ENCODE measurements at regions not wholly inside any gene's neighbourhood (a gene's known extent, or its start where the extent isn't known, plus 50 kb on each side); places are given as distances from the start of the nearest gene placed in this dataset.
"Not testable (repeated sequence)": the region's sequence is repeated elsewhere in the genome, so short reads cannot be mapped to it uniquely, and the experiment has no call there.

DNA sequence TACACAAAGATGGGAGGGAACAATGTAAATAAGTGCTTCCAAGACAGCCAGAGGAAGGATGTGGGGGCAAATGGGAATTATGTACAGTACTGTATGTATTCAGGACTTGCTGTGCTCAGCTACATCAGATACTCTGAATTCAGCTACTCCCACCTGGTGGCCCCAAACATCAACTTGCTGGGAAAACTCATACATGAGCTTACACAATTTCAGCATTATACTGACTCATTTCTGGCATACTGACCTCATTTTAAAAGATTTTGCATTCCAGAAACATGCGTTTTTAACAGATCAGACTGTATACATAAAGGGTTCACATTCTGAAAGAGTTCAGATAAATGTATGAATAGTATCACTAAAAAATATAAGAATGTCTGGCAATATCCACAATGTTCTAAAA lies 59.7 kb downstream of the GPX5 start:
- DNase-seq (ENCODE audit: low spot score): no peak

DNA sequence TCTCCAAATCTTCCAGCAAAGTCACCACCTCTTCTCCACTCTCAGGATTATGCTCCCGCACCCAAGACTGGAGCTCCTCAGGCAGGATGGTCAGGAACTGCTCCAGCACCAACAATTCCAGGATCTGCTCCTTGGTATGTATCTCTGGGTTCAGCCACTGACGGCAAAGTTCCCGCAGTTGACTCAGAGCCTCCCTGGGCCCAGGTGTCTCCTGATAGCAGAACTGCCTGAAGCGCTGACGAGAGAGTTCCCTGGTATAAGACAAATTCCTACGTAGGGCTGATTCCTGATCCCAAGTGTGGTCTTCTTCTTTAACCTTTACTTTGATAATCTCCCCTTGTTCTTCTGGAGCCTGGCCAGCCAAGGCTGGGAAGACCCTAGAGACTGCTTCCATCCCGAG lies 60.6 kb downstream of the GPX5 start:
- DNase-seq (ENCODE audit: low spot score): no peak

DNA sequence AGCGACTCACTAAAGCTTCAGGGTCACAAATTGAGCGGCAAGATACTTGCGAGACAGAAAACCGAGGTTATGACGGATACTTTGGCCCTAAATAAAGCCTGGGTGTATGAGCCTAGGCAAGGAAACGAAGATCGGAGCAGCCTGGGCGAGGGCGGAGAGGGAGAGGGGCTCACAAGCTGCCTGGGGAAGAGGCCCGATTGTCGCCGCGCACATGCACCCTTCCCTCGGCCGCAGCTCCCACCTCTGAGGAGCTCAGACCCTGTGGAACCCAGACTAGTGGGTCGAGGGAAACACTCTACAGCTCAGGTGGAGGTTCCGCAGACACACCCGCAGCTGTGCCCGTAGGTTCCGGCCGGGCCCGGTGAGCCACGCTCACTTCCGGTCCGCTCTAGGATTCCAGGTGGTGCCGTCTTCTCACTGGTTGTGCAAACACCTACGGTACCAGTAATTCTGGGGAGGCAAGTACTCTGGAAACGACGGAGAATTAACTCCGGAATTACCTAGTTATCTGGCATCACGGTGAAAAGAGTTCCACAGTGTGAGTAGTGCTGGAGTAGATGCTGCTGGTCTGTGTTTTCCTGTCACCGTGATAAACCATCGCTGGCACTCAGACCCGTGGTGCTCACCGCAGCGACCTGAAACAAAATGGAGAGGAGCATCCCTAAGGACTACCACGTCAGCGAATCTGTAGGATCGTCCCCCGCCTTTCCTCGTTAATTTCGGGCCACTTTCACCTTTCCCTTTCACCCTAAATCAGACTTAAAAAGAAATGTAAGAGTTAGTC lies 61.5 kb downstream of the GPX5 start:
- no peak for DNase-seq (ENCODE audit: low spot score)

DNA sequence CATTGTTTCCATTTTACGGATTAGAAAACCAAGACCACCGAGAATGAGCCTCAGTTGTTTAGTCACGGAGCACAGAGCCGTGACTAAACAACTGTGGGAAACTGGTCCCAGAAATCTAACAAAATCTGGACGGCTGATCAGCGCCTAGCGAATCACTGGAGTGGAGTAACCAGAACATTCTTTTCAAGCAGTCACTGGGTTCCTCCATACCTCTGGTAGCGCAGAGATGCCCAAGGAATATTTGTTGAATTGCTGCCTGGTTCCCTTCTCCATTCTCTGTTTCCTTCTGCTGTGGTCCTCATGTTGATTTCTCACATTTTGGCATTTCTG lies 62.0 kb downstream of the GPX5 start:
- DNase-seq (ENCODE audit: low spot score): no peak

DNA sequence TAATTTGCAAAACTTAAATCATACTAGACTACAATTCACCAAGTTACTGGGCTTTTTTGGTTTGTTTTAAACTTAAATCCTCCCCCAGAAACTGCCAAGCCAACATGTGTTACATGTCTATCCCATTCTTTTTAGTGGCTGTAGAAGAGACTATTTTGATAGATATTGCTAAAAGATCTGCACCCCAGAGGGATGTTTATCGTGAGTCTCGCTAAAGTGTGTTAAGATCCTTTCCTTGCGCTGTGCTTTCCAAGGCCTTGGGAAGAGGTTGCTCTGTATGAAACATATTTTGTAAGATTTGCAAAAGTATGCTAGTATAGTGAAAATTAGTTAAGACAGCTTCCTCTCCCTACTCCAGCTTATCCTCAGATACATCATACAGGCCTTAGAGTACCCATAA lies 63.0 kb downstream of the GPX5 start:
- DNase-seq (ENCODE audit: low spot score): no peak

DNA sequence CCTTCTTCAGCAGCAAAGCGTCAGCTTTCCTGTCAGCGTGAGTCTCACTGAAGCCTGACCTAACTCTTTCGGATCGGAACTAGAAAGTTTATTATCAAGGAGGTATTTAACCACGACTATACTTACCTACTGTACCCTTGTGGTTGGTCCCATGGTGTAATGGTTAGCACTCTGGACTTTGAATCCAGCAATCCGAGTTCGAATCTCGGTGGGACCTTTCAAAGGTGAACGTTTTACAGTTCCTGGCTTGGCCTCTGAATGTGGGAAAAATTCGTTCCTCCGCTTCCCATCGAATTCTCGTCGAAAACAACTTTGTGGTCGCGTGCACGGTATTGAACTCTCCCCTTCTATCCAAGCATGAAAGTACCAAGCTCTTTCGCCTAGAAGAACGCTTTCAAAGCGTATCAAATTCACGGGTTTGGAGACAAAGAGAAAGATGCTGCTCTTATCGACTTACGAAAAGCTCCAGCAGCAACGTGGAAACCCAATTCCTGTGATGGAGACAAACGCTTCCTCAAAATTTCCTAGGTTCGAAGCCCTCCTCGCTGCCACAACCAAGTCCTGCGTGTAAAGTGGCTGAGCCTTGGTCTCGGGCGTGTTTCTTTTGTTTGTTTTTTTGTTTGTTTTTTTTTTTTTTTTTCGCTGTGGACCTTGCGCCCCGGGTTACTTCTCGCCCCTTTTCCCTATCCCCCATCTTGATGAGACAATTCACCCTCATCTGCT lies 63.7 kb downstream of the GPX5 start:
- DNase-seq (ENCODE audit: low spot score): peak; percentile 71

DNA sequence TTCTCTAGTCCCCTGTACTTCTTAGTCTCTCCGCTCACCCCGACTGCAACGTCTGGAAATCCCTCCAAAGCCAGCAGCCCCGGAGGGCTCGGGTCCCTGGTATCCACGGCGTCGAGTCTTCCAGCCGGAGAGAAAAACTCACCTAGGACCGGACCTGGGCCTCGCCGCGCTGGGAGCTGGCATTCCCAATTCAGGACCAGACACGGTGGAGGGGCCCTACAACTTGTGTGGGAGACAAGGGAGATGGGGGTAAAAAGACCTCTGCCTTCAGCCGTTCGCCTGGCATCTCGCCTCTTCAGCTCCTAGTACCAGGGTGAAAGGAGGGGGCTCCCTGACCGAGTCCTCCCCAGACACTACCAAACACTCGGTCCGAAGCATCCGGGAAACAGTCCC lies 64.3 kb downstream of the GPX5 start:
- DNase-seq (ENCODE audit: low spot score): no peak

DNA sequence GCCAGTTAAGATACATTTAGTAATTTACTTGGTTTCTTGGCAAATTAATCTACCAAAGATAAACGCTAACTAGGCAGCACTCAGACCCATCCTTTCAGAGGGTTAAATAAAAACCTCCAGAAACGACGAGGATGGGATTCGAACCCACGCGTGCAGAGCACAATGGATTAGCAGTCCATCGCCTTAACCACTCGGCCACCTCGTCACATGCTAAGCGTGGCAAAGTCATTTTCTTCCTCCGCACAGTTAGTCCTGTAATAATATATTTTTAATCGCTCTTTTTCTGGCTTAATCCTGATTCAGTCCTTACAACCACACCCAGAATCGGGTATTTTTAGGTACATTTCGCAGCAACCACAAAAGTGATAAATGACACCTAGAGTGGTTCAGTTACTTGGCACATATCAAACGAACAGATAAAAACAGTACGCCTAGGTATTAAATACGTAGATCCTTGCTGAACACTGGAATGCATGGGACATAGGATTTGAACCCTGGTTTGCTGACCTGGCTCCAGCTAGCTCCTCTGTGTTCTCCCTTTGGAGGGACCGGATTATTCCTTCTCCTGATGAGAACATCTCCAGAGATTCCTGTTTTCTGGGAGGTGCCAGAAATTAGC lies 71.6 kb downstream of the GPX5 start:
- no peak for DNase-seq (ENCODE audit: low spot score)

DNA sequence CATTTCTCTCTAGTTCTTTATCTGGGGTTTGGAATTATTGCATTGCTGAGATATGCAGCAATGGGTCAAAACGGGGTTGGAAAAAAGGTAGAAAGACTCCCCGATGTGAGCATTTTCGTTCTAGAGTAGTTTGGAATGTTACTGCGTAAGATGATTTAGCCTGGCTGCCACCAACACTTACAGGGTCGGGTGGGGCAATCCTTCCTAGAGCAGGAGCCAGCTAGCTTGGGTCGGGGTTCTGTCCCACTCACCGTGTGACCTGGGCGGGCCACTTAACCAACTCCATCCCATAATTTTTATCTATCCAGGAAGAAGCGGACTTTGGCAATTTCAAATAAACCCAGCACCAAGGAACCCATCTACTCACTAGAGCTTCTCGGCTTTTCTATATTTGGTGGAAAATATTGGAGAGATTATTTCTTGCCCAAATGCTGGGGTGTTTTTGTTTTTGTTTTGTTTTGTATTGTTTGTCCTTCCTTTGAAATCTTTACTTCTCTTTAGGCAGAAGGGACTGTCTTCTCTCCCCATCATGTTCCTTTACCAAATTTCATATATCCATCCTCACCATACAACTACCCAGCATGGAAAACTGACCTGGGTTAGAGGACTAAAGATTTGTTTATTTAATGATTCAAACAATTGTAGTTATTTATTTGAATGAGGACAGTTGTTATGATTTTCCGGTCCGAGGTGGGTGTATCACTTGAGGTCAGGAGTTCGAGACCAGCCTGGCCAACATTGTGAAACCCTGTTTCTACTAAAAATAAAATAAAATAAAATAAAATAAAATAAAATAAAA lies 72.4 kb downstream of the GPX5 start:
- no peak for DNase-seq (ENCODE audit: low spot score)

DNA sequence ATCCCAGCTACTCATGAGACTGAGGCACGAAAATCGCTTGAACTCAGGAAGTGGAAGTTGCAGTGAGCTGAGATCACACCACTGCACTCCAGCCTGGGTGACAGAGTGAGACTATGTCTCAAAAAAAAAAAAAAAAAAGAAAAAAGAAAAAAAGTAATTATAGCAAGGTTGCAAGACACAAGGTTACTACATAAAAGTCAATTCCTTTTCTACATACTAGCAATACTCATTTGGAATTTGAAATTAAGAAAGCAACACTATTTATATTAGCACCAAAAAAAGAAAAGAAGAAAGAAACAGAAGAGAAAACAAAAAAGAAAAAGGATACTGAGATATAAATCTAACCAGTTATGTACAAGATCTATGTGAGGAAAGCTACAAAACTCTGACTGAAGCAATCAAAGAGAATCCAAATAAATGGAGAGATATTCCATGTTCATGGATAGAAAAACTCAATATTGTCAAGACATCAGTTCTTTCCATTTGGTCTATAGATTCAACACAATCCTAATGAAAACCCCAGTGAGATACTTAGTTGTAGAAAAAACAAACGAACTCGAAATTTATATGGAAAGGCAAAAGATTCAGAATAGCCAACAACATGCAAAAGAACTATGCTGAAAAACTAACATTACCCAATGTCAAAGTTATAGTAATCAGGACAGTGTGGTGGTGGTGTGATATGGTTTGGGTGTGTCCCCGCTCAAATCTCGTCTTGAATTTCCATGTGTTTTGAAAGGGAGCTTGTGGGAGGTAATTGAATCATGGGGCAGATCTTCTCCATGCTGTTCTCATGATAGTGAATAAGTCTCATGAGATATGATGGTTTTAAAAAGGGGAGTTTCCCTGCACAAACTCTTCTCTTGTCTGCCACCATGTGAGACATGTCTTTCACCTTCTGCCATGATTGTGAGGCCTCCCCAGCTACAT lies 73.3 kb downstream of the GPX5 start:
- no peak for DNase-seq (ENCODE audit: low spot score)

DNA sequence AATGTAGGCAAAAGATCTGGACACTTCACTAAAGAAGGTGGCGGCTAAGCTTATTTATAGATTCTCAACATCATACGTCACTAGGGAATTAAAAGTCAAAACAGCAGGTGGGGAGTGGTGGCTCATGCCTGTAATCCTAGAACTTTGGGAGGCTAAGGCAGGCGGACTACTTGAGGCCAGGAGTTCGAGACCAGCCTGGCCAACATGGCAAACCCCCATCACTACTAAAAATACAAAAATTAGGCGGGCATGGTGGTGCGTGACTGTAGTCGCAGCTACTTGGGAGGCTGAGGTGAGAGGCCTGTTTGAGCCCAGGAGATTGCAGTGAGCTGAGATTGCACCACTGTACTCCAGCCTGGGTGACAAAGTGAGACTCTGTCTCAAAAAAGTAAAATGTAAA lies 74.6 kb downstream of the GPX5 start:
- DNase-seq (ENCODE audit: low spot score): no peak

DNA sequence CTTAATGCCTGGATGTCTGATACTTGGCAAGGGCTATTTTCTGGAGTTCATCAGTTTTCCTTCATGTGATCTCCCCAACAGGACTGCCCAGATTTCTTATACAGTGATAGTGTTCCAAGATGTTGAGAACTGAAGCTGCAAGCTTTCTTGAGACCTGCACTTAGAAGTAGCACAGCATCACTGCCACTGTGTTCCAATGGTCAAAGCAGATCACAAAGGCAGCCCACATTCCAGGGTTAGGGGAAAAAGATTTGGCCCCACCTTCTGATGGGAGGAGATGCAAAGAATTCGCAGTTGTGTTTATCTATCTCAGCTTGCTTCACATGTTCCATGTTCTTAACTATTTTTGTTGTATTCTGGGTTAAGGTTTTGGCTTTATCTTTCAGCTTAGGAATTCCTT lies 78.2 kb downstream of the GPX5 start:
- no peak for DNase-seq (ENCODE audit: low spot score)

DNA sequence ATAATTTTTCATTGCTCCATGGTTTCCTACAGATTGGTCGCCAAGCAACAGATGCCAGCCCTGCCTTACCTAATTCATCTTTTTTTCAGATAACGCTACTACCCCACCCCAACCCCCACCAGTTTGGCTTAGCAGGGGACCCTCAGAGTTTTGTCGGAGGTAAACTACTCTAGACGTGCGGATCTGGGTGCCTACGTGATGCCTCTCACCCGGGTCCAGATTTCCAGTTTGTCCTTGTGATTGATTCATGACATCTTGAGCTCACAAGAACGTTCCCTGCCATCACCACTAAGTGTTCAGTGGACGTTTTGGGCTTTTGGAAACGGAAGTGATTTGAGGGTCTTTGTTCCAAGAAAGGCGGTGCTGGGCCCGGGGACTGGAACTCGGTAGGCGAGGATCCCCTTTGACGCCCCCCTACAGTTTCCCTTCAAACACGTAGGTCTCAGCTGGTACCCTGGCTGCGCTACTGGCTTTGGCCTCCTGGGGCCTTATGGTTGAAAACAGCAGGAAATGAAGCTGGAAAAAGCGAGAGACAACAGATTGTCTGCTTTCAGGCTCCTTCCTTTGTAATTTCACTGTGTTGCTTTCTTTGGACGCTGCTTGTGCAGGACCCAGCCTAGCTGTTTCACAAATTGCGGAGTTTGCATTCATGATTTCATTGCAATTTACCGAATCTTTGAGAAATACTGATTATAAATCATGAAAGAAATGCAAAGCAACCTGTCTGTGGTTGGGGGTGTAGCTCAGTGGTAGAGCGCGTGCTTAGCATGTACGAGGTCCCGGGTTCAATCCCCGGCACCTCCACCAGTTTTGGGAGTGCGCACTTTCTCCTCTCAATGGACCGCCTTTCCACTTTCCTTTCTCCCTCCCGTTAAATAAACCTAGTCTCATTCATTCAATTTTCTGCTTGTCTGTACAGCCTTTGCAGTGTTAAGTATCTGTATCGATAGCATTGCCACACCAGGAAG lies 81.0 kb downstream of the GPX5 start:
- peak; percentile 83 for DNase-seq (ENCODE audit: low spot score)

DNA sequence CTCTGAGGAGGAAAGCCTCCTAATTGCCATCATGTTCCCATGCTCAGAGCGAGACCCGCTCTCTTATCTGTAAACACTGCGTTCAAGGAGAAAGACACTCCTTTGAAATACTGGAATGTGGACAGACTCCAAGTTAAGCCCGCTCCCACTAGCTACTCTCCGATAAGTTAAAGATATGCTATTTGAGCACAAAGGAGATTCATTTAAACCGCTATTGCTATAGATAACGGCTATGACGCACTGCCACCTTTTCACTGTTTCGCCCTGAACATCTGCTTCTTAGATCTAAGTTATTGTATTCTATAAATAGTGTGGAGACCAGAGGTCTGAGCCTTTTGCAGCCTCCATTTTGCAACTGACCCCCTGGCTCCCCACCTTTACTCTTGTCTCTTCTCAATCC lies 82.3 kb downstream of the GPX5 start:
- no peak for DNase-seq (ENCODE audit: low spot score)

DNA sequence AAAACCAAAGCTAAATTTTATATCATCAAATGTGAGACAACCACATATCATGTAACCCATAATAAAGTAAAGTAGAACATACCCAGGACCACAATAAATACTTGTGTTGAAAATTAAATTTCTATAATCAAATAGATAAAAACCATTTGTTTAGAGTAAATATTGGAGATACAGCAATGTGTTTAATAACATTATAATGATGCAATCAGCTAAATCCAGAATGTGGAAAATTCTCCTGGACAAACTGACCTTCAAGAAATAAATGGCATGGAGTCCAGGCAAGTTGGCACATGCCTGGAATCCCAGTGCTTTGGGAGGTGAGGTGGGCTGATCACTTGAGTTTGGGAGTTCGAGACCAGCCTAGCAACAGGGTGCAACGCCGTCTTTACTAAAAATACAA lies 84.0 kb downstream of the GPX5 start:
- no peak for DNase-seq (ENCODE audit: low spot score)

DNA sequence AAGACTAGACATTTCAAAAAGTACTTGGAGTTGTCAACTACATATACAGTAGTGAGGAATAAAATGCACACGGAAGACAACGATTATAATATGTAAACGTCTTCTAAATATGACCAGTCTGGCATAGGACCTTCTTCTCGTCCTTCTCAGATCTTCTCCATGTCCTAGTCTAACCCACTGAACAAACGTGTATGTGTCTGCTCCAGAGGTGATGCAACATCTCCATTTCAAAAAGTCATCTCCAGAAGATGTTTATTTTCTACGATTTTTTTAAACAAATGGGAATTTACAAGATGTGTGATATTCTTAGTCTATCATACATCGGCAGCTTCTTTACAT lies 89.9 kb downstream of the GPX5 start:
- DNase-seq (ENCODE audit: low spot score): no peak

DNA sequence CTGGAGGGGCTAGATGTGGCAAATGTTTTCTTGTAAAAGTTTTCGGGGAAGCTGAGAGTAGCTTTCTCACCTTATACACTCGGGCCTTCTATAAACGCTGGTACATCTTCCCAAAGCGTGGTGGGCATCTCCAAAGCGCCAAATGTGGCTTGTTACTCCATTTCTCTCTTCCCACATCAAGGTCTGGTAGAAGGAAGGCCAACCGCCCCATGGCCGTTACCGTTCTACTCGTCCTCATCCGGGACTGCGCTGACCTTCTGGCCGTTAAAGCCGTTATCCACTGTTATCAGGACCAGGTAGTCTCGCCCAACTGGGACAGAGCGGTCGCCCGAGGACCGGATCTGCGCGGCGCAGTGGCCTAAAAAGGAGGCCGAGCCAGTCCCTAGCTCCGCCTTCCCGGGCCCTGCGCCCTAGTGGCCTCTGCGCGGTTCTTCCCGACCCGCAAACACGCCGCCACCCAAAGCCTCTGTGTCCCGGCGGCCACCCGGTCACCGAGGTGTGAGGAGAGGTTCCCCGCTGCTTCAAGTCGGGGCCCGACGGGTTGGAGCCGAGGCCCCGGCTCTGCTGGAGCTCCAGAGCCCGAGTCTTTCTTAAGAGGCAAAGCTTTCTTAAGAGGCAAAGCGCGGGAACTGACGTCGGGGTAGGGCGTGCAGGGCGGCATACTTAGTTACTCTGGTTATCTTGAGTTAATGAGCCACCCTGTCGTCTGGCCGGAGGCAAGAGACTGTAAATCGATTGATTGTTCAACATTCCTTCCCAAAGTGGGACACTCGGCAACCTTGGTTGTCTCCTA lies 90.5 kb downstream of the GPX5 start:
- DNase-seq (ENCODE audit: low spot score): no peak

DNA sequence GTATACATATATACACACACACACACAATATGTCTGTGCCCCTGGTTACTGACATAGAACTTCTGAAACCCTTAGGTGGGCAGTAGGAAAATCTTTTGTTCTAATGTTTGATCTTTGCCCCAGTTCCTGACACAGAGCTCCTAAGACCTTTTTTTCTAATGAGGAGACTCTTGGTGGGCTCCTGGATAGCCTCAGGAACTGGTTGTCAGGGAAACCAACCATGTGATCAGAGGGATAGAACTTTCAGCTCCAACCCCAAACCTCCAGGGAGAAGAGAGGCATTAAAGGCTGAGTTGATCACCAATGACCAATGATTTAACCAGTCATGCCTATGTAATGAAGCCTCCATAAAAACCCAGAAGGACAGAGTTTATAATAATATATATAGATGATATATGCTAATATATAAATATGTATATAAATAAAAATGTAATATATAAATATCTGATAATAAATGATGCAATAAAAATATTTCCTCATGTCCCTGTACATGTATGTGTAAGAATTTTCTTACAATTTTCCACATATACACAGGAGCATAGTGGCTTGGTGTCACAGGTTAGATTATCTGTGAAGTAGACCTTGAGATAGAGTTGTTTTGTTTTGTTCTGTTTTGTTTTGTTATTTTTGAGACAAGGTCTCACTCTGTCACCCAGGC lies 93.3 kb downstream of the GPX5 start:
- no peak for DNase-seq (ENCODE audit: low spot score)

DNA sequence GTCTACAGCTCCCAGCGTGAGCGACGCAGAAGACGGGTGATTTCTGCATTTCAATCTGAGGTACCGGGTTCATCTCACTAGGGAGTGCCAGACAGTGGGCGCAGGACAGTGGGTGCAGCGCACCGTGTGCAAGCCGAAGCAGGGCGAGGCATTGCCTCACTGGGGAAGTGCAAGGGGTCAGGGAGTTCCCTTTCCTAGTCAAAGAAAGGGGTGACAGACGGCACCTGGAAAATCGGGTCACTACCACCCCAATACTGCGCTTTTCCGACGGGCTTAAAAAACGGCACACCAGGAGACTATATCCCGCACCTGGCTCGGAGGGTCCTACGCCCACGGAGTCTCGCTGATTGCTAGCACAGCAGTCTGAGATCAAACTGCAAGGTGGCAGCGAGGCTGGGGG lies 95.6 kb downstream of the GPX5 start:
- DNase-seq (ENCODE audit: low spot score): not testable (repeated sequence)

Data from NAMALWA (cell line).